ENCODE measurements at regions not wholly inside any gene's neighbourhood (a gene's known extent, or its start where the extent isn't known, plus 50 kb on each side); places are given as distances from the start of the nearest gene placed in this dataset.

DNA sequence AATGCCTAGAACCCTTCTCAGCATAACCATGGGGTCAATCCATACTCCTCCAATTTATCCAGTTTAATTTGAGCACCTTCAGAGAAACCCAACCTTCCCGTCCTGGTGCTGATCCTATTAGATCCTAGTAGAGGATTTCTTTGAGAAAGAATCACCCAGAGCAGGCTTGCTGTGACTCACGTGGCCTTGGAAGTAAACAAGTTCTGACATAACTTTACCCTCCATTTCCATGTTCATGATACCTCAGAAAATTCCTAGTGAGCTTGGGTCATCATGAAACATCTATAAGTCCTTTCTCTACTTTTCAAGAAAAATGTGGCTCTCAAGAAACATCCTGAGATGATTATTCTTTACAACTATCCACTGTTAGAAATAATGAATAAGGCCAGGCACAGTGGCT, 71.7 kb downstream of the PRLHR start:
- Histone ChIP-seq H3K4me1 (ENCODE audit: control insufficient read depth, insufficient read depth, low read length) (no peaks in the 10 kb centered on the region), H3K27ac (ENCODE audit: low read length) (no peak overlapping the region), H3K4me3 (ENCODE audit: low read length) (no peak overlapping the region), H3K27me3 (ENCODE audit: control insufficient read depth, insufficient read depth, low read length) (no peaks in the 10 kb centered on the region), H3K36me3 (ENCODE audit: control insufficient read depth, insufficient read depth, low read length) (no peaks in the 10 kb centered on the region), H3K9me3 (ENCODE audit: control insufficient read depth, insufficient read depth, low read length) (no peaks in the 10 kb centered on the region)
- ATAC-seq = no peak
- no peaks in the 10 kb centered on the region for H3K9me3 Mint-ChIP-seq
- H3K27ac Mint-ChIP-seq = no peak overlapping the region
- intact Hi-C loops (cut with micrococcal nuclease) = loop anchor here (2.0 kb wide), 1 partner anchor 13 kb away; no protein-coding TSS in a partner anchor
- no peaks in the 10 kb centered on the region for H3K4me1 Mint-ChIP-seq
- H3K27me3 Mint-ChIP-seq (ENCODE audit: low read depth in 2 of 2) = peaks cover 14 to 55% of the 10 kb centered on the region in 2 donors
- no peaks in the 10 kb centered on the region for H3K36me3 Mint-ChIP-seq
- no peak for TF ChIP-seq CTCF (IDR thresholded peaks at IDR 0.05)
- 57% methylated on average over 2 of the region's 2 CpGs for WGBS (ENCODE audit: insufficient coverage)
- no peak for DNase-seq
- no peak overlapping the region for H3K4me3 Mint-ChIP-seq

- Histone ChIP-seq H3K27ac (ENCODE audit: low read length) (no peak overlapping the region), H3K9me3 (ENCODE audit: control insufficient read depth, insufficient read depth, low read length) (no peaks in the 10 kb centered on the region), H3K4me1 (ENCODE audit: control insufficient read depth, insufficient read depth, low read length) (no peaks in the 10 kb centered on the region), H3K36me3 (ENCODE audit: control insufficient read depth, insufficient read depth, low read length) (no peaks in the 10 kb centered on the region), H3K27me3 (ENCODE audit: control insufficient read depth, insufficient read depth, low read length) (no peaks in the 10 kb centered on the region), H3K4me3 (ENCODE audit: low read length) (no peak overlapping the region)
- H3K4me1 Mint-ChIP-seq = no peaks in the 10 kb centered on the region
- H3K9me3 Mint-ChIP-seq = peaks cover 0 to 3% of the 10 kb centered on the region in 2 donors
- 45% methylated on average over 2 of the region's 2 CpGs for WGBS (ENCODE audit: insufficient coverage)
- H3K36me3 Mint-ChIP-seq = no peaks in the 10 kb centered on the region
- peaks cover 18 to 52% of the 10 kb centered on the region in 2 donors for H3K27me3 Mint-ChIP-seq (ENCODE audit: low read depth in 2 of 2)
- no peak overlapping the region for H3K27ac Mint-ChIP-seq
- intact Hi-C loops (cut with micrococcal nuclease) = loop anchor here (2.0 kb wide), 1 partner anchor 14 kb away; no protein-coding TSS in a partner anchor
- H3K4me3 Mint-ChIP-seq = no peak overlapping the region
- no peak for DNase-seq
- TF ChIP-seq CTCF (IDR thresholded peaks at IDR 0.05) = no peak
- no peak for ATAC-seq
These were observed 72.5 kb downstream of the PRLHR start for GRCh38 chr10:118522791-118523498.

GRCh38 chr10:118521415-118522117, 73.9 kb downstream of the PRLHR start:
- peaks cover 15 to 49% of the 10 kb centered on the region in 2 donors for H3K27me3 Mint-ChIP-seq (ENCODE audit: low read depth in 2 of 2)
- Histone ChIP-seq H3K27ac (ENCODE audit: low read length) (no peak overlapping the region), H3K9me3 (ENCODE audit: control insufficient read depth, insufficient read depth, low read length) (peaks cover 3% of the 10 kb centered on the region), H3K27me3 (ENCODE audit: control insufficient read depth, insufficient read depth, low read length) (no peaks in the 10 kb centered on the region), H3K36me3 (ENCODE audit: control insufficient read depth, insufficient read depth, low read length) (no peaks in the 10 kb centered on the region), H3K4me1 (ENCODE audit: control insufficient read depth, insufficient read depth, low read length) (no peaks in the 10 kb centered on the region), H3K4me3 (ENCODE audit: low read length) (no peak overlapping the region)
- DNase-seq = no peak
- peaks cover 0 to 3% of the 10 kb centered on the region in 2 donors for H3K9me3 Mint-ChIP-seq
- intact Hi-C loops (cut with micrococcal nuclease) = loop anchor here (2.0 kb wide), 1 partner anchor 15 kb away; no protein-coding TSS in a partner anchor
- TF ChIP-seq CTCF (IDR thresholded peaks at IDR 0.05) = no peak
- ATAC-seq = no peak
- WGBS (ENCODE audit: insufficient coverage) = 76% methylated on average over 5 of the region's 5 CpGs
- H3K27ac Mint-ChIP-seq = no peak overlapping the region
- H3K4me1 Mint-ChIP-seq = no peaks in the 10 kb centered on the region
- no peak overlapping the region for H3K4me3 Mint-ChIP-seq
- no peaks in the 10 kb centered on the region for H3K36me3 Mint-ChIP-seq

All from natural killer cell (primary cell).